ENCODE measurements at regions not wholly inside any gene's neighbourhood (a gene's known extent, or its start where the extent isn't known, plus 50 kb on each side); places are given as distances from the start of the nearest gene placed in this dataset.
"Not testable (repeated sequence)": the region's sequence is repeated elsewhere in the genome, so short reads cannot be mapped to it uniquely, and the experiment has no call there.

GRCh38 chr15:75119312-75119711 lies 82.4 kb upstream of the C15orf39 start:
- not testable (repeated sequence) for TF ChIP-seq CBFB (CRISPR knock-in tag; IDR thresholded peaks at IDR 0.05); ZNF224 (CRISPR knock-in tag; IDR thresholded peaks at IDR 0.05); ZBTB33 (CRISPR knock-in tag; IDR thresholded peaks at IDR 0.05); SP1 (IDR thresholded peaks at IDR 0.05); SP1 (CRISPR knock-in tag; IDR thresholded peaks at IDR 0.05); ETV5 (CRISPR knock-in tag; IDR thresholded peaks at IDR 0.05; ENCODE audit: borderline replicate concordance); GABPA (IDR thresholded peaks at IDR 0.05; ENCODE audit: low read depth, low read length); GABPA (CRISPR knock-in tag; IDR thresholded peaks at IDR 0.05; ENCODE audit: low read depth); TBL1XR1 (IDR thresholded peaks at IDR 0.05; ENCODE audit: borderline replicate concordance, low read length, partially characterized antibody); EZH2 (conservative IDR thresholded peaks at IDR 0.05; ENCODE audit: low read depth, low read length)
- TF ChIP-seq, protein P1, sequence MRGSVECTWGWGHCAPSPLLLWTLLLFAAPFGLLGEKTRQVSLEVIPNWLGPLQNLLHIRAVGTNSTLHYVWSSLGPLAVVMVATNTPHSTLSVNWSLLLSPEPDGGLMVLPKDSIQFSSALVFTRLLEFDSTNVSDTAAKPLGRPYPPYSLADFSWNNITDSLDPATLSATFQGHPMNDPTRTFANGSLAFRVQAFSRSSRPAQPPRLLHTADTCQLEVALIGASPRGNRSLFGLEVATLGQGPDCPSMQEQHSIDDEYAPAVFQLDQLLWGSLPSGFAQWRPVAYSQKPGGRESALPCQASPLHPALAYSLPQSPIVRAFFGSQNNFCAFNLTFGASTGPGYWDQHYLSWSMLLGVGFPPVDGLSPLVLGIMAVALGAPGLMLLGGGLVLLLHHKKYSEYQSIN (CRISPR knock-in tag; IDR thresholded peaks at IDR 0.05; ENCODE audit: borderline replicate concordance) = not testable (repeated sequence)
- TF ChIP-seq, protein P2, sequence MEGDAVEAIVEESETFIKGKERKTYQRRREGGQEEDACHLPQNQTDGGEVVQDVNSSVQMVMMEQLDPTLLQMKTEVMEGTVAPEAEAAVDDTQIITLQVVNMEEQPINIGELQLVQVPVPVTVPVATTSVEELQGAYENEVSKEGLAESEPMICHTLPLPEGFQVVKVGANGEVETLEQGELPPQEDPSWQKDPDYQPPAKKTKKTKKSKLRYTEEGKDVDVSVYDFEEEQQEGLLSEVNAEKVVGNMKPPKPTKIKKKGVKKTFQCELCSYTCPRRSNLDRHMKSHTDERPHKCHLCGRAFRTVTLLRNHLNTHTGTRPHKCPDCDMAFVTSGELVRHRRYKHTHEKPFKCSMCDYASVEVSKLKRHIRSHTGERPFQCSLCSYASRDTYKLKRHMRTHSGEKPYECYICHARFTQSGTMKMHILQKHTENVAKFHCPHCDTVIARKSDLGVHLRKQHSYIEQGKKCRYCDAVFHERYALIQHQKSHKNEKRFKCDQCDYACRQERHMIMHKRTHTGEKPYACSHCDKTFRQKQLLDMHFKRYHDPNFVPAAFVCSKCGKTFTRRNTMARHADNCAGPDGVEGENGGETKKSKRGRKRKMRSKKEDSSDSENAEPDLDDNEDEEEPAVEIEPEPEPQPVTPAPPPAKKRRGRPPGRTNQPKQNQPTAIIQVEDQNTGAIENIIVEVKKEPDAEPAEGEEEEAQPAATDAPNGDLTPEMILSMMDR (CRISPR knock-in tag; IDR thresholded peaks at IDR 0.05) = not testable (repeated sequence)
- TF ChIP-seq, protein P3, sequence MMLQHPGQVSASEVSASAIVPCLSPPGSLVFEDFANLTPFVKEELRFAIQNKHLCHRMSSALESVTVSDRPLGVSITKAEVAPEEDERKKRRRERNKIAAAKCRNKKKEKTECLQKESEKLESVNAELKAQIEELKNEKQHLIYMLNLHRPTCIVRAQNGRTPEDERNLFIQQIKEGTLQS (CRISPR knock-in tag; IDR thresholded peaks at IDR 0.05) = not testable (repeated sequence)
- TF ChIP-seq, protein P4, sequence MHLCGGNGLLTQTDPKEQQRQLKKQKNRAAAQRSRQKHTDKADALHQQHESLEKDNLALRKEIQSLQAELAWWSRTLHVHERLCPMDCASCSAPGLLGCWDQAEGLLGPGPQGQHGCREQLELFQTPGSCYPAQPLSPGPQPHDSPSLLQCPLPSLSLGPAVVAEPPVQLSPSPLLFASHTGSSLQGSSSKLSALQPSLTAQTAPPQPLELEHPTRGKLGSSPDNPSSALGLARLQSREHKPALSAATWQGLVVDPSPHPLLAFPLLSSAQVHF (CRISPR knock-in tag; IDR thresholded peaks at IDR 0.05) = not testable (repeated sequence)

Data from HepG2 (cell line).